GM19193 (cell line): ENCODE measurements at regions not wholly inside any gene's neighbourhood (a gene's known extent, or its start where the extent isn't known, plus 50 kb on each side); places are given as distances from the start of the nearest gene placed in this dataset.

ENCODE experiments used
- POLR2A ChIP-seq: IDR thresholded peaks from 4 replicates; pipeline ENCODE4 v1.6.1; 2011; ENCODE audit not compliant: insufficient read depth, insufficient read length; ENCODE audit errors: extremely low read depth

DNA sequence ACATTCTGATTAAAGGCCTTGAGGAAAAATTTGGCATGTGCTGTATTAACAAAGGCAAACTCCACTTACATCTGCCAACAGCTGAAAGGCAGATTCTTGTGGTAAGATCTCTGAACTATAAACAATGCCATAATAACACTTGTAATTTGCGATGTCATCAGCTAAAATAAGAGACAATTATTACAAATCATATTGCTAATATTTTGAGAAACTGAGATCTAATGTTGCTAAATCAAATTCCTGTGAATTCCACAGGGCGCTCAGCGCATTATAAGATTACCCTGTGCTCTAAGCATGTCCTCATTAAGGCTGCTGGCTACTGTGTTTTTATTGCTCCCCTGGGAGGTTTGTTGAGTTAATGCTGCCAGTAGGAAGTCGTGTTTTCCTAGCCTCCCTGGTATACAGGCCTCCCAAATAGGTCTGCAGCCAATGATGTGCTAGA lies 244.8 kb downstream of the DACT1 start:
- no peak for TF ChIP-seq POLR2A

DNA sequence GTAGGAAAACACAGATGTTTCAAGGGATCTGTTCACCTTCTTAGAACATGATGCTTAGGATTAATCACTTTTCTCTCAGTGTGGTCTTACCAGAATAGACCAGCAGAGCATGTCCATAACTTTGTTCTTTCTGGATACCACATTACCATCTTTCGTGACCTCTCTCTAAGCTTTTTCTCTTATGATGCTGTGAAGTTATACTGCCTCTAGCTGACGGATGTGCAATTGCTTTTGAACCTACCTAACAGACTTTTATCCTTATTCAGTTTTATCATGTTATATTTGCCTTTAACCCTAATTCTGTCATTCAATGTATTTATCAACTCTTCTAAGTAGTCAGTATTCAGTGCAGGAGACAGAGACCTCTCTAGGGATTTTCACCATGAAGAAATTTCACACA lies 246.7 kb downstream of the DACT1 start:
- TF ChIP-seq POLR2A: no peak

DNA sequence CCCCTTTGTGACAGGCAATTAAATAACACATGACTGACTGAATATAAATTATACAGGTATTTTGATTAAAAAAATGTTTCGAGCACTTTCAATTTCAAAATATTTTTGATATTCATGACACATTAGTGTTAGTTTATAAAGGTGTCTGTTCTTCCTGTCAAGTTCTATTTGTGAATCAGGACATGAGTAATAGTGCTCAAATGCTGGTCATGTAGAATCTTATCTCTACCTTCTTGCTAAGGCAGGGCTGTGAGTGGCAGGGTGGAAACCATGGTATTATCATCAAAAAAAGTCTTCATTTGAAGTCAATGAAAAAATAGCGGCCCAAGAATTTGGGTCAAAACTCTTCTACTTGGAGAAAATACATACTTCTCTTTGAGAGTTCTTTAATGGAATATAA lies 250.2 kb downstream of the DACT1 start:
- TF ChIP-seq POLR2A: no peak

DNA sequence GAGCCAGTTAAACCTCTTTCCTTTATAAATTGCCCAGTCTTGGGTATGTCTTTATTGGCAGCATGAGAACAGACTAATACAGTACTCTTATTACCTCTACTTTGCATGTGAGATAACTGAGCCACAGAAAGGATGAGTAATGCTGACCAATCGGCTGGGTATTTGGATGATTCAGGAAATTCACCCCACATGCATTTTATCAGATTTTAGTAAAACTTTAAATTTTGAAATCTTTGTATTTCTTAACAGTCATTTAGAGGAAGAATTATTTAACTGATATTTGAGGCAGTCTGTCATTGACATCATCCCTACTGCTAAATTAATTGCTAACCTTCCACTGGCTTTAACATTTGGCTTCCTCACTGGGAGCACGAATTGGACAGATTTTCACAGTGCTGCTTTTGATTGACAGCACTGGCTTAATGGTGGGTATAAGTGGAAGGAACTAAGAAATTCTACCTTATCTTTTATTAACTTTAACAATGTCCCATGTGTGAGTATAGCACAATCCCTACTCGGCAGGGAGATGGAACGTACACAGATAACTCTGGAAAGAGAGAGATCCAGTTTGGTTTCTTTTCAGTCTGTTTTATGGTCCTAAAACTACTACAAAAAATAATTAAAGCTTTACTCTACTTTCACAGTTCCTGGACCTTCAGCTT lies 261.0 kb downstream of the DACT1 start:
- TF ChIP-seq POLR2A: no peak

DNA sequence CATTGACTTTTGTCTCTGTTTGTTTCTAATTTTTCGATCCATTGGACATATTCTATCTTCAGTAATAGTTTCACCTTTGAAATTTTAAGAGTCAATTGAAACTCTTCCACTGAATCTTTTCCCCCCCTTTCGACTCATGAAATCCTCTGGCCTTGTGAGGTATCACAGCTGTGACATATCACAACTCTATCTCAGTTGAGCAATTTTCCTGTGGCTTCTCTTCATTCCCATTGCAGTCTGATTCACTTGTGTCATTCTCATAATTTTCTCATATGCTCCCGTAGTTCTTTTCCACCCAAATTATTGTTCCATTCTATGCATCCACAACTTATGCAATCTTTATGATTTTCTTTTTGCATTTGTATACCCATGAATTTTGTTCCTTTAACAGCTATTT lies 261.6 kb downstream of the DACT1 start:
- TF ChIP-seq POLR2A: no peak

DNA sequence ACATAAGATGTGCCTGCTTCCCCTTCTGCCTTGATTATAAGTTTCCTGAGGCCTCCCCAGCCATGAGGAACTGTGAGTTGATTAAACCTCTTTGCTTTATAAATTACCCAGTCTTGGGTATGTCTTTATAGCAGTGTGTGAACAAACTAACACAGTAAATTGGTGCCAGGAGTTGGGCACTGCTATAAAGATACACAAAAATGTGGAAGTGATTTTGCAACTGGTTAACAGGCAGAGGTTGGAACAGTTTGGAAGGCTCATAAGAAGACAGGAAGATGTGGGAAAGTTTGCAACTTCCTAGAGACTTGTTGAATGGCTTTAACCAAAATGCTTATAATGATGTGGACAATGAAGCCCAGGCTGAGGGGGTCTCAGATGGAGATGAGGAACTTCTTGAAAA lies 264.1 kb downstream of the DACT1 start:
- no peak for TF ChIP-seq POLR2A

DNA sequence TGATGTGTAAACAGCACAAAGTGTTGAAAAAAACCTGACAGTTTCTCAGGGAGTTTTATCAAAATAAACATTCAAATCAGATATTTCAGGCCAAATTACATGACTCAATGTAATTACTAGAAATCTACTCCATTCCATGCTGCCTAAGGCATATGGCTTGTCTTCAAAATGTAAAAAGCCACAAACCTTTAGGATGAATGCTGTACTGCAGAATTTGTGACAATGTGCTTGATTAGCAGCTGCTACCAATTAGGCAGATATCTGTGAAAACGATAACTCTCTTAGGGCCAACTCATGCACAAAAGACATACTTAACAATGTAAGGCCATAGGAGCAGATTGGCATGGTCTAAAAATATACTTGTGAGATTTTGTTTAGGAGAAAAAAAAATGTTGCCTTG lies 267.0 kb downstream of the DACT1 start:
- TF ChIP-seq POLR2A: no peak

DNA sequence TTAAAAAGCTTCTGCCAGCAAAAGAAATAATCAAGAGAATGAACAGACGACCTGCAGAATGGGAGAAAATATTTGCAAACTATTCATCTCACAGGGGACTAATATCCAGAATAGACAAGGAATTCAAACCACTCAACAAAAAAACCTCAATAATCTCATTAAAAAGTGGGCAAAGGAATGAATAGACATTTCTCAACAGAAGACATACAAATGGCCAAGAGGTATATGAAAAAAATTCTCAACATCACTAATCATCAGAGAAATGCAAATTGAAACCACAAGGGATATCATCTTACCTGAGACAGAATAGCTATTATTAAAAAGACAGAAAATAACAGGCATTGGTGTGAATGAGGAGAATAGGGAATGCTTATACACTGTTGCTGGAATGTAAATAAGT lies 270.0 kb downstream of the DACT1 start:
- TF ChIP-seq POLR2A: no peak

DNA sequence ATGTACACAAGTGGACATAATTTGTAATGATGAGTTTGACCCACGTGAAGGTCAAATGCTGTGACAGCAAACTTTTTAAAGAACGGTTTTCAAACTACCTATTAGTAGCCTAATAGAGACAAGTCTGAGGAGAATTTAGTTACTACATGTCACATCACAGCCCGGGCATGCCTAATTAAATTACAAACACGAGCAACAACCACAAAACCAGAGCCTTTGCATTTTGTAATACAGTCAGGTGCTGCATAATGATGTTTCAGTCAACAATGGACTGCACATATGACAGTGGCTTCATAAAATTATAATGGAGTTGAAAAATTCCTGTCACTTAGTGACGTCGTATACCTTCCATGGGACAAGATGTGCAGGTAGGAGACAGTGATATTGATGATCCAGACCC lies 274.5 kb downstream of the DACT1 start:
- TF ChIP-seq POLR2A: no peak

DNA sequence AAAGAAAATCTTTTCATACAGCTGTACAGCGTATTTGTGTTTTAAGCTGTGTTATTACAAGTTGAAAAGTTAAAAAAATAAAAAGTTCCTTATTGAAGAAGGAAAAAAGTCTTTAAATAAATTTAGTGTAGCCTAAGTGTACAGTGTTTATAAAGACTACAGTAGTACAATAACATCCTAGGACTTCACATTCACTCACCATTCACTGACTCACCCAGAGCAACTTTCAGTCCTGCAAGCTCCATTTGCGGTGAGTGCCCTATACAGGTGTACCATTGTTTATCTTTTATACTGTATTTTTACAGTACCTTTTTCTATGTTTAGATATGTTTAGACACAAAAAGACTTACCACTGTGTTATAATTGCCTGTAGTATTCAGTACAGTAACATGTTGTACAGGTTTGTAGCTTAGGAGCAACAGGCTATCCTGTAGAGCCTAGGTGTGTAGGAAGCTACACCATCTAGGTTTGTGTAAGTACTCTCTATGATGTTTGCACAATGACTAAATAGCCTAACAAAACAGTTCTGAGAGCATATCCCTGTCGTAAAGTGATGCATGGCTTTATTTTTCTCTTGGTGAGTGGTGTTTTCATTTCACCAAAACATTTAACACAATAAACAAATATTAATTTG lies 275.2 kb downstream of the DACT1 start:
- TF ChIP-seq POLR2A: no peak

DNA sequence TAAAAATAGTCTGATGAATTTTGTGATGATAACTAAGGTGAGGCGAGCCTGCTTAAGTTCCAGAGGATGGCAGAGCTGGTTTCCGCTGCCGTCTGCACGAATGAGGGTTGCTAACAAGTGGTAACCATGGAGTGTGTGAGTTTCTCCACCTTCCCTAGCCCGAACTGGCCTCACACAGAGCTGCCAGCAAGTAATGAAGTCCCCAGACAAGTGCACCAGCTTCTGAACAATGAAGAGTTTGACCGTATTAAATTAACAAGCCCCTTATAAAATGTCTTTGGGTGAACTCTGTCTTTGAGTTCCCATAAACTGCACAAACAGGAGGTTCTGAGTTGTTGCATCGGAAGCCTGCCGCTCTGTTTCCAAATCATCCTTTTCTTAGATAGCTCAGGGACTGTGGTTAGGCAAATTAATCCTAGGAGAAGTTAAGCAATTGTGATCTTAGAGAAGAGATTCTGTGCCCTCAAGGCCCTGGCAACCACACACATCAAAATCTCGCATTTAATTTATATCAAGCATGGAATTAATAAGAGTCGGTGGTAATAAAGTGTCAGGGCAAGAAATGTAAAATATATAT lies 274.1 kb upstream of the DAAM1 start:
- no peak for TF ChIP-seq POLR2A

DNA sequence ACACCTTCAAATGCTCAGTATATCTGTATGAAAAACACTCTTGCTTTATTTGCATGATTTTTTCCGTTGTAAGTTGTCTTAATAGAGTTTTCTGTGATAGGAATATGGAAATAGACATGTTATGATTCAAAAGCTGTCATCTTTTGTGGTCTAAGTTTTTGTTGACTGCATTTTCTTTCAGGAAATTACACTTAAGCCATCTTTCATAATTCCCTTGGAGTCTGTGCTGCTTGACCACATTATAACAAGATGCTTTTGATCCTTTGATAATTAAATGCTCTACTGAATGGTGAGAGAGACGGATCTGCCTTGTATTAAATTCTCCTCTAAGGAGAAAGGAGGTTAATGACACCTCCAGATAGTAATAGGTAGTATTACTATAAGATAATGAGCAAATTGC lies 272.8 kb upstream of the DAAM1 start:
- no peak for TF ChIP-seq POLR2A

DNA sequence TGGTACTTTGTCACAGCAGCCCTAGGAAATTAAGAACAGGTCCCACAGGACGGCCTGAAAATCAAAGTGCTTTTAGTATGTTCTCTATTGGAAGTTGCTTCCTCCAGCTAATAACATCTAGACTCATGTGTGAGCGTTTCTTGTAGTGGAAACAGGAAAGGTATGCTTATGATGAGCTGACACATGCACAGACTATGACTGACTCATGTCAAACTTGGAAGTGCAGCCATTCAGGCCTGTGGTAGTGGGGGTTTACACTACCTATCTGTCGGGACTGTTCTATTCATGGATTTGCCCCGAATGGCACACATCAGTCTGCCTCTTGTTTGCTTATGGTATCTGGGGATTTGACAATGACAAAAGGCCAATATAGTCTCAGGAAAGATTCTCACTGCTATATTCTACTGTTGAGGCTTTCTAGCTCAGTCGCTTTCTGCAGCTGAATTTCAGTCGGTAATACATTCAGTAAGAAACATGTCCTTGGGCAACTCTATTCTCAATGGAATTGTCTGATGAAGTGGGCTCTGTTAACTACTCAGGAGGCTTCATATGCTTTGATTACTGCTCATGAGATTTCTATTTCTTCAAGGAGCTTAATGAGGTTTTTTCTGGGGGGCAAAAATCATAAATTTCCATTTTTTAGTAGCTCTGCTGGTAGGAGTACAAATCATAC lies 270.3 kb upstream of the DAAM1 start:
- no peak for TF ChIP-seq POLR2A

DNA sequence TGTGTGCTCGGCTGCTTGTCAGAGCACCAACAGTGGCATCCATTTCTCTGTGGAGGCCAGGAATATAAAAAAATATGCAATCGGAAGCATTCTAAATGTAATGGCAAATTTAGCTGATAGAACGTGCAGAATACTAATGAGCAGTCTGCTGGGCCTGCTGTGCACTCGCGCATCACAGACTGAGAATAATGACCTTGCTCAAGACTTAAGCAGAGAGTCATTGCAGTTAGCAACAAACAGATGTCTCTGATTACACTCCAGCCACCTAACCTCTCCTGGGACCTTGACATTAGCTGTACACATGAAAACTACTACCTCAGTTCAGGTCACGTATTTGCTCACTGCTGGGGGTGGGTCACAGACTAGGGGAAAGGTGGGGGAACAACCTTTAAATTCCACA lies 269.2 kb upstream of the DAAM1 start:
- no peak for TF ChIP-seq POLR2A

DNA sequence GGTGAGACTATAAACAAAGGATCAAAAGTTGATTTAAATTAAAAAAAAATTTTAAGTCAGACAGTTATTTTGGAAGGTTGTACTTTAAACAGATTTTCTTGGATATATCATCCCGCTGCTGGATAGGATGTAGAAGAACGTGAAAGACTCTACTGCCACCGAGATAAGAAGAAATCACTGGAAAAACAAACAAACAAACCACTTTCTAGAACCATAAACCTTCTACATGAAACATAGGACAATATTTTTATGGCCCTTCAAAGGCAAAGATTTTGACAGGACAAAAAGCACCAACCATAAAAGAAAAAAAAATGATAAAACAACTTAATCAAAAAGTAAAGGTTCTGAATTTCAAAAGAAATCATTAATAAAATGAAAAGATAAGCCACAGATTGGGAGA lies 268.2 kb upstream of the DAAM1 start:
- no peak for TF ChIP-seq POLR2A

DNA sequence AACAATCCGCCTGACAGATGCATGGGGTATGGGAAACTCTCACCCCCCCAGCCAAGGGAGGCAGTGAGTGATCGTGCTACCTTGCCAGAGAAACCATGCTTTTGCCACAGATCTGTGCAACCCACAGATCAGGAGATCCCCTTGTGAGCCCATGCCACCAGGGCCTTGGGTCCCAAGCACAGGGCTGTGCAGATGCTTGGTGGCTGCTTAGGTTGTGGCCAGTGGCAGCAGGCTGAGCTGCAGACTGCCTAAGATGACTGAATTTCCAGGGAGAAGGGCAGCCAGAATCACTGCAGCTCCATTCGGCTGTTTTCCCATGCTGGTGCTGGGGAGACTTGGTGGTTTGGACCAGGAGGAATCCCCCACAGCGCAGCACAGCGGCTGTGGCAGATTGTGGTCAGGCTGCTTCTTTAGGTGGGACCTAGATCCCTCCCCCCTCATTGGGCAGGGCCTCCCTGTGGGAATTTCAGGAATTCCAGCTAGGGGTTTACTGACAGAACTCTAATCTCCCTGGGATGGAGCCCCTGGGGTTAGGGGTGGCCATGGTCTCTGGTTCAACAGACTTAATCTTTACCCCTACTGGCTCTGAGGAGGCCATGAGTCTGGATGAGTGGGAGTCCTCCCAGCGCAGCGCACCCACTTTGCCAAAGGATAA lies 264.6 kb upstream of the DAAM1 start:
- no peak for TF ChIP-seq POLR2A

DNA sequence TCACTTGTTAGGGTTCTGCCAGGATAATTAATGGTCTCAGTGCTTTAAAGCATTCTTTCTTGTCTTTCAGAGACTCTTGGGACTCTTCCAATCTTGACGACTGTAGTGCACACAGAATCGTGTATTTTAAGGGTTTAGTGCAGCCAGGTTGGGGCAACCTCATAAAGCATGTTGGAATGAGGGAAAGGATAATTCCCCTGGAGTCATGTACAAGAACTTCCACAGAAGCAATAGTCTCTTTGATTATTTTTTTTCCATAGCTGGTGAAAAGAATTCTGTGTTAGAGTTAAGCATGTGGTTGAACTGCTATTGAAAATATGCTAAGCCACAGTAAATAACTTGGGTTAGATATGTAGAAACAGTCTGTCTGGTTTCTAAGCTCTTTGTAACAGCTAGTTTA lies 246.8 kb upstream of the DAAM1 start:
- TF ChIP-seq POLR2A: no peak
